NCI-H1092 treated with DMSO at 0.1 percent for 48 hours (cell line): ENCODE measurements at regions not wholly inside any gene's neighbourhood (a gene's known extent, or its start where the extent isn't known, plus 50 kb on each side); places are given as distances from the start of the nearest gene placed in this dataset.

ENCODE experiments used
- DNase-seq: peaks from one replicate; lab custom pipeline; 2025; lab: John Stamatoyannopoulos, UW

DNA sequence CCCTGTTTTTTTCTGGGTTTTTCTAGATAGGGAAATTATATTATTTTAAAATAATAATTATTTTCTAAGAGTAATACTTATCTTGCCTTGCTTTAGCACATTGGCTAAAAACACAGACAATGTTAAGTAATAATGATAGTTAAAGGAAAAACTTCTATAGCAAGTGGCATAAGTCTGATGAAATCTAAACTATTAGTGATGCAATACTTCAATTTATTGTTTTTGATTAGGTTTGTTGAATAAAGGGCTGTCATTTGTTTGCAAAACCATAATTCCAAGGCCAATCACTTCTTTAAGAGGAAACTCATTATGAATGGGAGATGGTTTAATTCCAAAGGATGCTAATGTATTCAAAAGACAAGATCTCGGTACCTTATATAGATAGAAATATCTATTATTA lies 293.8 kb upstream of the FBXL7 start:
- DNase-seq: no peak

DNA sequence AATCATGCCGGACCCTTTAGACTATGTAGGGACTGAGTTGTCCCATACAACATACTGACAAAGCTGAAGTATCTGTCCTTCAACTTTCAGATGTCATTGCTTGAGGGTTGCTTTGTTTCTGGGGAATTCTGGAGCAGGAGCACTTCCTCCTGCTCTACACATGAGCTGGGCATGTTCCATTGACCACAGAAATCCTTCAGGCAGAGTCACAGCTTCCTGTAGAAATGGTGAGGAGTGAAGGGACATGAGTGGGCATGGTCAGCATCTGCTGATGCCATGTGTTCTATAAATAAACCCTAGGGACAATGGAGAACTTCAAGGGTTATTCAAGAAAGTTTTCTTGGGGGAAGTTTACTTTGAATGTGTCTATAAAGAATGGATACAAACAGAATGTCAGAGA lies 296.6 kb upstream of the FBXL7 start:
- no peak for DNase-seq

DNA sequence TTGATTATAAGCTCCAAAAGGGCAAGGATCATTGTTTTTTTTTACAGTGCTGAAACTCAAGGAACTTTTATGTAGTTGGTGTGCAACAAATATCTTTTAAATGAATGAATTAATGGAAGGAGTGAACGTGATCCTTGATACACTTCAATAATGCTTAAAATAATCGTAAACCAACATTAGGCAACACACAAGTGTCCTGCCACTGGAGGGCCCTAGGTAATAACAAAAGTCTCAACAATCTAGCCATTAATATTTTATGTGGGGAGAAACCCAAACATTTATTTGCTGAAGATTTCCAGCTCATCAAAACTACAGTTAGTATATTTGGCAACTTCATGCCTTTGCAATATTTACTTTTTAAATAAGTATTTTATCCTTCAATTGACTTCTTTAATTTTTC lies 309.0 kb upstream of the FBXL7 start:
- no peak for DNase-seq

DNA sequence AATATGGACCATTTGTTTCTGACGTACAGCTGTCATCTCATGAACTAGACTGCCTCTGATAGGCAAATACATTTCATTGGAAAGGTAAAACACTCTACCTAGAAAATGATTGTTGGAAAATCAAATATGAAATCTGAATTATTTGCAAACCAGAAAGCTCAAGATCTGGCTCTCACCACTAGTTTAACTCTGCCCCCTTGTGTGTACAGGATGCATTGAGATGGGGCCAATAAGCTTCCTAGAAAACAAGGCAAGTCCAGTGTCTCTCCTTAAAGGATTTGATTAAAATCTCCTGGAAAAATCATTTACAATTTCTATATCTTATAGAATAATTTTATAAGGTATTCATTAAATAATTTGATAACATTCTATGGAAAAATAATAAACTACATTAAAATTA lies 311.9 kb upstream of the ANKH start:
- no peak for DNase-seq

DNA sequence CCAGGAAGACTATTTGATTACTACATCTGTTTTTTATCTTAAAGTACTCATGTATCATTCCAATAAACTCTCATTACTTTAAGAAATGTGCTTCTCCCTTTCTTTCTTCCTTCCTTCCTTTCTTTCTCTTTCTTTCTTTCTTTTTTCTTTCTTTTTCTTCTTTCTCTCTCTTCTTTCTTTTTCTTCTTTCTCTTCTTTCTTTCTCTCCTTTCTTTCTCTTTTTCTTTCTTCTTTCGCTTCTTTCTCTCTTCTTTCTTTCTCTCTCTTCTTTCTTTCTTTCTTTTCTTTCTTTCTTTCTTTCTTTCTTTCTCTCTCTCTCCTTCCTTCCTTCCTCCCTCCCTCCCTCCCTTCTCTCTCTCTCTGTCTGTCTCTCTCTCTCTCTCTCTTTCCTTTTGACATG lies 298.6 kb upstream of the ANKH start:
- DNase-seq: no peak

DNA sequence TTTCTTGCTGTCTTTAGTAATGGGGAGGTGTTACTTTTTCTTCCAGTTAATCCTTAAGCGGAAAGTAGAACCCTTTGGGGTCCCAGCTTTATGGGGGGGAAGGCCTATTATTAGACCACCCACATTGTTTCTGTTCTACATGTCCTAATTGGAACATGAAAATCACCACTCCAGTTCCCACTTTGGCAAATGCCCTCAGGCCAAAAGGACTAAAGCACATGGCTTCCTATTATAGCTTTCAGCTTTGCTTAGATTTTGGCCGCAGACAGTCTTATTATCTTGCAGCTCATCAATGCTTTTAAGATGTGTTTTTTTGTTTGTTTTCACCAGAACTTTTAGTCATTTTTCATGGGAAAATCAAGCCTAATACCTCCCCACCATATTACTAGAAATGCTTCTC lies 296.8 kb upstream of the ANKH start:
- DNase-seq: no peak

DNA sequence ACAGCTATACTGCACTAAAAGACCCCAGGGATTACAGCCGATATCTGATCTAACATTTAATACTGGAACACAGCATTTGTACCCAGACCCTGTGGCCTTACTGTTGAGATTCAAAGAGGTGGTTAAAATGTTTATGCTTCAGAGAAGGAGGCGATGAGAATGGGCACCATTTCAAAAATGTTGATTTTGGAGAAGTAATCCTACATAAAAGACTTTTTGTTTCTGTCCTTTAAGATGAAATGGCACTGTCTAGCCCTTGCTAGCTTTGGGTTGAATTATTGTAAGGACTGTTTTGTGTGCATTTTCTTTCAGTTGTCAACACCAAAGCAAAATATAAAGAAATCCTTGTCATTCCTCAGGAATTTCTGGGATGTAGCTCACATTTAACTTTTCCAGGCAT lies 288.5 kb upstream of the ANKH start:
- DNase-seq: no peak

DNA sequence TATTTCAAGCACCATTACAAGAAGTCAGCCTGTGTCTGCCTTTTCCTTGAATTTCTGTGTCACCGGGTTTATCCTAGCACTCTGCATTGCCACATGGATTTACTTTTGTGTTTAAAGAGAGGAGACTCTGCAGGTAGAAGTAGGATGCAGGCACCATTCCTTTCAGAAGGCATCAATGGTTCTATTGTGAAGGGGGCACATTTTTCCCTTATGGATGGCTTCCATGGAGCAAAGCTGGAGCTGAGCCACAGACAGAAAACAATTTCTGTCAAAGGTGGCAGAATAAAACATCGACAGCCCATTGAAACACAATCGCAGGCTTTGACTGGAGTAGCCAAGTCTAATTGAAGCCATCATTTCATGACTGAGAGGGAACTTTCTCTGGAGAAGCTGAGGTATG lies 288.0 kb upstream of the ANKH start:
- no peak for DNase-seq

DNA sequence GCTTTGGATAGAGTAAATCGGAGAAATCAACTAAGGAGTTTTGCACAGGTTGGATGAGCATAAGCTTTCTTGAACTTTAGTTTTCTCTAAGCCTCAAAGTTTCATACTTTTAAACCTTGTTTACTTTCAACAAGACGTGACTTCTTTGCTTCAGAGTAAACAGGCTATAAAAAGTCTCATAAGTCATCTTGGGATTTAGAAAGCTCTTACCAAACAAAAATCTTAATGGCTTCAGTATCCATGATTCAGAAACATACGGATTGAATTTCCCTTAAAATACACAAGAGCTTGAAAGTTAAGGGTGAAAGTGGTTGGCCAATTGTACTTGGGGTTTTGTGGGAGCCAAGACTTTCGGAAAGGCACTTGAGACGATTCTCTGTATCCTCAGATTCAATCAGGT lies 270.9 kb upstream of the ANKH start:
- no peak for DNase-seq

DNA sequence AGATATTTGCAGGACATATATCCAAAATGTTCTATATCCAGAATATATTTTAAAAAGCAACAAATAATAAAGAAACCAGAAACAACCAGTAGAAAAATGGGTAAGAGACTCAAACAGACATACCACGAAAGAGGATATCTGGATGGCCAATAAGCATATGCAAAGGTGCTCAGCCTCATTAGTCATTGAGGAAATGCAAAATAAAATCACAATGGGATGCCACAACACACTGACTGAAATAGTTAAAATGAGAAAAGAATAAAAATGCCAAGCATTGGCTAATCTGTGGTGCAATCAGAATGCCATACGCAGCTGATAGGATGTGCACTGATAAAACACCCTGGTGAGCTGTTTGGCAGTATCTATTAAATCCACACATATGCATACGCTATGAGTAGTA lies 265.8 kb upstream of the ANKH start:
- DNase-seq: no peak

DNA sequence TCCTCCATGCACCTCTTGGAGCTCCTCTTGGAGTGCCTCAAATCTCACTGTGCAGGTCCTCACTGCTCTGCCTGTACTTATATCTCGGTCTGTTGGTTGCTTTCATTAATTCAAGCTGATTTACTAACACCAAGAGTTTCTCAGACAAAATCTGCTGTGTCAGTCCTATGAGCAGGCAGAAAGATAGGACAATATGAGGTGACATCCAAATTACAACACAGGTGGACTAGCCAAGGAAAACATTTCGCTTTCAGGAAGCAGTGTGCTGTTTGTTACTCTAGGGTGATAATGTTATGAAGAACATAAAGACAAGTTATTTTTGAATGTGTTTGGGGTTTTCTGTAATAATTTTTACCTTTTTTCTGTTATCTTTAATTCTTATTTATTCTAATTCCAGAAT lies 264.1 kb upstream of the ANKH start:
- DNase-seq: no peak

DNA sequence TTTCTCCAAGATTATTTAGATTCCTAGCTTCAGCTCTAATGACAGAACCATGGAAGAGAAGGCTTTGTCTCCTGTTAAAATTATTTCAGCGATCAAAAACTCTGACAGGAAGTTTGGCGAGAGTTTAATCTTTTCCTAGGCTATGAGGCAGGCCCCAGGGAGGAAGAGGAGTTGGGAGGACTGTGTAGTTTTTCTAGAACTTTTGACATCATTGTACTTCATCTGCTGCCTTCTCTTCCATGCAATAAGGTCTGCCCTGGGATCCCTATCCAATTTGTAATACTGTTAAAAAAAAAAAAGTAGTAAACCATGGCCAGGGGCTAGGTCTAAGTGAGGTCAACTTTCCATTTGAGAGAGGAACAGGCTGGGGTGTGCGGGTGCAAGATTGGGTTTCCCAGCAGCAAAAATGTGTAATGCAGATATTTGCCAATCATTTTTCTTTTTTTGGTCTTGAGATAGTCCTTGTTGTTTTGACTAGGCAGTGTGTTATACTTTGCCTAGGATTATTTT lies 261.9 kb upstream of the ANKH start:
- DNase-seq: no peak

DNA sequence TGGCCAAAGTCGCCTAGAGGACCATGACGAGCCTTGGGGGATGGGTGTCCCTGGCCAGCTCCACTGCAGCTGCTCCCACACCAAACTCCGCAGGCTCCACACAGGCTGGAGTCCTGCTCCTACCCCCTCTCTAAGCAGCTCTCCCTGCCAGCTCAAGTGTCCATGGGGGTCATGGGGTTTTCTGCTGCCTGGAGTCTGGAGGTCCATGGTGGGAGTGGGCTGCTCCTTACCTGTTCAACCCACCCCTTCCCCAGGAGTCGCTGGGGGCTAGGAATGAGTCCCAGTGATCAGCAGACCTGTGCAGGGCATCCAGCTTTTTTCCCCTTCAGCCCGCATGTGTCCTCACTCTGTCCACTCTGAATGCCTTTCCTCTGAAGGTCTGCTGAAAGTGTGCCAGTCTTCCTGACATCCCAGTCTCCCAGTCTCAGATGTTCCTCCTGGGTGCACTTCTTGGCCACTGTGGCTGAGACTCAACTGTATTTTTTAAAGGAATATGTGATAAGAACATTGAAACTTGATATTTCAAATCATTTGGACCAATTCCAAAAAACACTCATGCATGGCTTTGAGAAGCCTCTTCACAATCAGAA lies 261.3 kb upstream of the ANKH start:
- no peak for DNase-seq

DNA sequence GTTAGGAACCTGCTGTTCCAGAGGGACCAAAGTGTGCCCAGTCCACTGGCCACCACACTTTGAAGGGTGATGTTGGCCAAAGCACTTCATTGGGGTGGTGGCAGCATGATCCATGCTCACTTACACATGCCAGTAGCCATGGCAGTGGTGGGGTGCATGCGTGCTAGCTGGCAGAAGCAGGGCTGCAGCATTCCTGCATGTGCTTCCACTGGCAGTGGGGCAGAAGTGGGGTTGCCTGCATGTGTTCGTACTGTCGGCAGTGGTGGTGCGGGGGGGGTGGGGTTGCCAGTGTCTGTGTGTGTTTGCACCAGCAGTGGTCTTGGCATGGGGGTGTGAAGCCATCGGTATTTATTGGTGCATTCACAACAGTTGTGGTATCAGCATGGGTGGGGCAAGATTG lies 260.3 kb upstream of the ANKH start:
- DNase-seq: no peak

DNA sequence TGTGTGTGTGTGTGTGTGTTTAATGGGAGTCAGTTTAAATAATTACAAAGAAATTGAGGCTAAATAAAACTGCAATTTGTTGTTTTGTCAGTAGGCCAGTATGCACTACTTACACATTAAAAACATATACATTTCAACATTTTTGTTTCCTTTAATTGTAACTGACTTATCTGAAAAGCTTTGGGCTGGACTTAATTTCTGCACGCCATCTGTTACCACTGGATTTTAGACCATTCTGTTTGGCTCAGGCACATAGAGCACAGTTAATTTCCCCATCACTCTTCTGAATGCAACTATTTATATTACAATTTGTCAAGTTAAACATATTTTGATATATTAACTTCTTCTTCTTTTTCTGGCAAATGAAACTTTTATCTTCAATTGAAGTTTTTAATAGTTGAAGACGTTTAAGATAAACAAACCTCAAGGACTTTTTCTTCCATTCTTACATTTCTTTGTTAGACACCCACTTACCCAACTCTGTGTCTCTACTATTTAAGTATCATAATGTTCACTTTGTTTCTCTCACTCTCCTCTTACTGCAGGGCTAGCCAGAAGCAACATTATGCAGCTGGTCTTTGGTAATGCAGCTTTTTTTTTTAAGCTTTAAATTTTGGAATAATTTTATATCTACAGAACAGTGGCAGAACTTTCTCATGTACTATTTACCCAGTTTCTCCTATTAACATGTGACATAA lies 253.4 kb upstream of the ANKH start:
- no peak for DNase-seq

DNA sequence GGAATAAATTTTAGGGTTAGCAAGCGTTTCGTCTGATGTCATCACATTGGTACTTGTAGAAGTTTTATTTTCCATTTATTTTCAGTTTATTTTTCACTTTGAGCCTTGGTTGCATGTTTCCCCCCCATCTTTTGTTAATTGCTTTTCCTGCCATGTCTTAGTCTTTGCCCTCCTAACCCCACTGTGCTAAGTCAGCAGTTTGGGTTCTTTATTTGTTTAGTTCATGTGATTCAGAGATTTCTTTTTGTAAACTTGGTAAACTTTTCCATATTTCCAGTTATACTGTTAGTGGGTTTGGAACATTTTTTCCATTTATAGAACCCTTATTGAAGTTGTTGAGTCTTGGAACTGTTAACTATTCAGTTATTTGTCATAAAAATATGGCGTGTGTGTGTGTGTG lies 252.9 kb upstream of the ANKH start:
- DNase-seq: no peak

DNA sequence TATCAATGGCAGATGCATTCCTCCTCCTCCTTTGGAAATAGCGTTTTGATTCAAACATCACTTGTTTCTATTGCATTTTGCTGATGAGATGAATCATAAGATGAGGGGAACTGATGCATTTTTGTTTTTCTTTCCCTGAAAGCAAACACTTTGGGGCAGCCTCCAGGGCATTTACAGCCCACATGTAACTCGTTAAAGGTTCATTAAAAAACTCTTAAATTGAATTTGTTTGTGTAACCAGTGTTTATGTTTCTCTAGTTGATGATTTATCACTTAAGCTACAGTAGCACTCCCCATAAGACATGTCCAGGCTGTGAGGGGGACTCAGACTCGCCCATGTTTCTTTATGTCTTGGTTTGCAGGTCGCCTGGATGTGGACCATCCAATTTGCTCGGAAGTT lies 246.1 kb upstream of the ANKH start:
- DNase-seq: no peak

DNA sequence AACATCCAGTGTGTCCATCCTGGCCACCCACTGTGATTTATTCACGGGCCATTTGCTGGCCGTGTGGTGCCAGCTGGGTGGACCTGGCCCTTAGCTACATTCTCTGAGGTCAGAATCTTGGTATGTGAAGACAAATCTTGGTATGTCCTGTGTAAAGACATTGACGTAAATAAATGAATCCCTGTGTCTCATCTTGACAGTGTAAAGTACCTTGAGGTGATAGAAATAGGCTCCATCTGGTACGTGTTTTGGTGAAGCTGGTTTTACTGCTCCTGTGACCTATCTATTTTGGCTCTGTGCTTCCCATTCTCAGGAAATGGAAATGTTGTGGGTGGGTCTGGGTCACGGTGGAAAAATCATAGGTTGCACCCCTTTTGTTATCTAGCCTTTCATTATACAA lies 245.4 kb upstream of the ANKH start:
- DNase-seq: no peak

DNA sequence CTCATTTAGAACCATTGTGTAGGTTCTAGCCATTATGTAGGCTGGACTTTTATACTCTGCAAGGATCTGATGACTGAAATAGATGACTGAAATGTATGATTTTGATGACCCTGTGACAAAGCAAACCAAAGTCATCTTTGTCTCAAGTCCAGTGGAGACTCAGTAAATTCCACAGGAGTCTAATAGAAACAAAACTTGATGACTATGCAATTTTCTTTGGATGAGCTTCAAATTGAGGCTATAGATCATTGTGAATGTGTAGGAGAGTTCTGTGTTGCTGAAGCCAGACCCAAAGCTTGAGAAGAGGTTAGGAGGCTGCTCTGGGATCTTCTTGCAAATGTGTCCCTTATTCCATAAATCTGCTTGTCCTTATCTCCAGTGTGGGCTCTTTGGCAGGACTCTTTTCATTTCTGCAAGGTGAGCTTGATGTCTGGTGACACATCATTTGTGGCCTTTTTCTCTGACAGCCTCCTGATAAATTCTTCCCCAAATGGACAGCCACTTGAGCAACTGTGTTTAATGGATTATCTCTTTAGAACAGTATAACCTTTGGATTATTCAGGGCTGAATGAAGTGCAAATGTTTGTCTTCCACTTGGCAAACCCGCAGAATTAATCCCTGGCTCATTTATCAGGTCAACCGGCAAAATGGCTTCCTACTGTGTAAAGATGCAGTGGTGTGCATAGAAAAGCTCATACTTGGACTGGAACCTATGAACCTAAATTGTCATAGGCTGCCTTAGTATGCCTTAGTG lies 235.1 kb upstream of the ANKH start:
- DNase-seq: no peak

DNA sequence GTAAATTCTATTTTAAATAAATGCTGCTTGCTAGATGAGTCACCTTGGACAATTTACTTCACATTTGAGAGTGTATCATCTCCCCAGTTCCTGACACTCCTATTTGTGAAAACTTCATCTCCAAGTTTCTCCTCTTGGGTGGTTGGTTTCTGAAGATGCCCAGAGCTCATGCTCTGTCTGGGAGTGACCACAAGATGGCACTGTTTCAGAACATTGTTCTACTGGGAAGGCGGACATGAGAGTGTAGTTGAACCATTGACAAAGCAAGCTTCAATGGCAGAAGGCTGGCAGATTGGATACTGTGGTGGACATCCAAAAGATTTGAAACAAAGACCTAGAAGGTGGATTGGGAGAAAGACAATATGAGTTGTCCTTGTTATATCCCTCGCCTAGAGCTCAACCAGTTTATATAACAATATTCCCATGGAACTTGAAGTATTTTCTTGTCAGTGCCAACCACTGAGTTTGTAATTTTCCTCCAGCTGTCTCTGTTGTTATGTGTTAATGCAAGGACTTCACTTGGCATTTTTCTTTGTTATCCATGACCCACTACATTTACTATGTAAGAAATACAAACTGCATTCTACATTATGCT lies 234.3 kb upstream of the ANKH start:
- DNase-seq: no peak

DNA sequence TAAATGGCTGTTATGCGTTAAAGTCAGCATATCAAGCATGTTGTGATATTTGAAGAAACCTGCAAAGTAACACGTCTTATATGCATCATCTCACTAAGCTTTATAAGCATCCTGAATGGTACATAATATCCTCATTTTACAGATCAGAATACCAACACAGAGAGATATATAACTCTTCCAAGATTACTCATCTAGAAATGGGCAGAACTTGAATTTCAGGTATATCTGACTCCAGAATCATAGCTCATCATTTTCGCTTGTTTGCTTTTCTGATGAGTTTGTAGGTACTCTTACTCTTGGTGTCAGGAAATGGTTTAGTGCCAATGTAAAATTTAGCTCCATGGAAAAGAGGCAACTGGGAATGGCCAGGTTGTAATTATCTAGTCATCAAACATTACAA lies 232.3 kb upstream of the ANKH start:
- DNase-seq: no peak

DNA sequence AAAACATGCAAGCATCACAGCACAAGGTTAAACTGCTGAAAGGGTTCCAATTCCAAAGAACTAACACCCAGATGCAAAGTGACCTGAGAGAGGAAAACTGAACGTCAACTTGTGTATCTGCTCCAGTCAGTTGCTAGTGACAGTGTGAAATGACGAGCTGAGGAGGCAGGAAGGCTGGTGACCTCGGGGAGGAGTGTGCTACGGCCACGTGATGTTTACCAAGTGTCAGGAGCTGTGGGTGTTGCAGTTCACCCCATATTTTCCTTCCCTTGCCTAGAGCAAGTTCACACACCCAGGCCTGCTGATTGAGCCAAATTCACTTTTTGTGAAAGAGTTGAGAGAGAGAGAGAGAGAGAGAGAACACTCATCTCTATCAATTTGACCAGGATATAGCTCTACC lies 231.6 kb upstream of the ANKH start:
- DNase-seq: no peak

DNA sequence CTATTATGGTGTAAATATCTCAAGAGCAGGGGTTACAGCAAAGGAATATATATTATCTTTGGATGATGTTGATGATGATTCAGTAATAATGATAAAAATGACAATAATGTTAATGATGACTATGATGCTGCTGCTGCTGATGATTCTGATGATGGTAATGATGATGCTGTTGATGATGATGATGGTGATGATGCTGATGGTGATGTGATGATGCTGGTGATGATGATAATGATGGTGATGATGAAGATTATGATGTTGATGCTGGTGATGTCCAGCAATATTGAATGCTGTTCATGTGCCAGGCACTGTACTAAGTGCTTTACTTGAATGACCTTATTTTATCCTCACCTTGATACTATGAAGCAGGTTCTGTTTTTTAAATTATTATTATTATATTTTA lies 226.0 kb upstream of the ANKH start:
- DNase-seq: no peak
